Stimulated activated memory B cell treated with anti-CD40 and anti-IgM and Interleukin-4, amounts not matched to agents 10 μg/mL and 1 μg/mL and 100 μg/mL, for 72 hours (primary cell): ENCODE measurements at regions not wholly inside any gene's neighbourhood (a gene's known extent, or its start where the extent isn't known, plus 50 kb on each side); places are given as distances from the start of the nearest gene placed in this dataset.
"Not testable (repeated sequence)": the region's sequence is repeated elsewhere in the genome, so short reads cannot be mapped to it uniquely, and the experiment has no call there.

Source experiments
- ATAC-seq: fragments of 150-1000 bp; cut with Tn5 transposase; 2 replicates; pipeline ENCODE4 v1.10.0; 2021
- H3K27ac Mint-ChIP-seq: one replicate; pipeline ENCODE4 v1.8.0; 2022; ENCODE audit warnings: mild to moderate bottlenecking, mixed read lengths
- H3K27me3 Mint-ChIP-seq: one replicate; pipeline ENCODE4 v1.8.0; 2022; ENCODE audit warnings: mixed read lengths
- H3K36me3 Mint-ChIP-seq: one replicate; pipeline ENCODE4 v1.8.0; 2022; ENCODE audit warnings: mixed read lengths
- H3K4me1 Mint-ChIP-seq: one replicate; pipeline ENCODE4 v1.8.0; 2022; ENCODE audit warnings: mixed read lengths
- H3K4me3 Mint-ChIP-seq: one replicate; pipeline ENCODE4 v1.8.0; 2022; ENCODE audit warnings: mild to moderate bottlenecking, moderate library complexity, mixed read lengths
- H3K9me3 Mint-ChIP-seq: one replicate; pipeline ENCODE4 v1.8.0; 2022; ENCODE audit warnings: mixed read lengths

DNA sequence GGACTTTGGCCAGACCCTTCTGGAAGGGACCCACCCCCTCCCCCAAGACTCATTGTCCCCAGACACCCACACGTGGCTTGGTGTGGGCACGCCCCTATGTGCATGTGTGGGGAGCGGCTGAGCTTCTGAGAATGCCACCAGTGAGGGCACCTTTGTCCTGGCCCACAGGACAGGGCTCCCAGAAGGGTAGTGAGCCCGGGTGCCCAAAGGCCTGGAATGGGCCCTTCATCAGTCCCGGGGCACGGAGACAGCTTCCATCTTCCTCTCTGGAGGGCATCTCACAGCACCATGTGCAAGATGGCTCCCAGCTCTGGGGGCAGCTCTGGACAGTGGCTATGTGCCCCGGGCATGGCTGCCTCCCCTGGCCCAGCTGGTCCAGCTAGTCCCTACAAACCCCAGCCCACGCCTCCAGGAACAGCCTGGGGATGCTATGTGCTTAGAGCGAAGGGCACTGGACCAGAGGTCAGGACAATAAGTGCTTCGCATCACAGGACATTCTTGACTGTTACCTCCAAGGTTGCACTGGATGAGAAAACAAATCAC, 70.1 kb upstream of the PTPN20 start:
- H3K4me1 Mint-ChIP-seq, H3K36me3 Mint-ChIP-seq, H3K4me3 Mint-ChIP-seq, H3K27ac Mint-ChIP-seq, H3K27me3 Mint-ChIP-seq, ATAC-seq, H3K9me3 Mint-ChIP-seq: not testable (repeated sequence)

DNA sequence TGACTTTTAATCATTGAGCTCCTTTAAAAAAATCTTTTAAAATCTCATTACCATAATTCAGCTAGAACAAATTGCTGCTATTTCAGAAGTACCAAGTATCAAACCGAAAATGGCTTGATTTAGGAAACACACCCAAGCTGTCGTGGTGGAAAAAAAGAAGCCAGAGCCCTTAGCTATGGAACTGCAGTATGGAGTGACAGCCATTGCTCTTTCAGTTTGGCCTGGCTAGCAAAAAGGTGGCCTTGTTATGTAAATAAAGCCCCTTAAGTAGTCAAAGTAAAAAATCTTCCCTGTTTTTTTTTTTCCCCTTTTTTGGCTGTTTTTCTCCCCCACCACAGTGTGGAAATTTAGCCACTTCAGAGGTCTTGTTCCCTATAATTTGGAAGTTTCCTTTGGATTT, 66.0 kb upstream of the PTPN20 start:
- not testable (repeated sequence) for H3K36me3 Mint-ChIP-seq, ATAC-seq, H3K4me3 Mint-ChIP-seq, H3K27ac Mint-ChIP-seq, H3K4me1 Mint-ChIP-seq, H3K27me3 Mint-ChIP-seq, H3K9me3 Mint-ChIP-seq

DNA sequence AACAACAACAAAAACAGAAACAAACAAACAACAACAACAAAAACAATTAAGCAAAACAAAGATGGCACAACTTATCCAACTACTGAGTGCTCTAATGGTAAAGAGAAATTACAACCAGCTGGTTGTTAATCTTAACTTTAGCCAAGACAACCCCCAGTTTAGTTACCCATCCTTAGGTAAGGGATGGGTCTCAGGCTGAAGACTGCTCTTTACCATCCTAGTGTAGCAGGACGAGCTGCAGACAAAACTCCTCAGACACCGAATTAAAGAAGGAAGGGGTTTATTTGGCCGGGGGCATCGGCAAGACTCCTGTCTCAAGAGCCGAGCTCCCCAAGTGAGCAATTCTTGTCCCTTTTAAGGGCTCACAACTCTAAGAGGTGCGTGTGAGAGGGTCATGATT, 65.6 kb upstream of the PTPN20 start:
- H3K27ac Mint-ChIP-seq, ATAC-seq, H3K4me3 Mint-ChIP-seq, H3K4me1 Mint-ChIP-seq, H3K27me3 Mint-ChIP-seq, H3K36me3 Mint-ChIP-seq, H3K9me3 Mint-ChIP-seq: not testable (repeated sequence)

DNA sequence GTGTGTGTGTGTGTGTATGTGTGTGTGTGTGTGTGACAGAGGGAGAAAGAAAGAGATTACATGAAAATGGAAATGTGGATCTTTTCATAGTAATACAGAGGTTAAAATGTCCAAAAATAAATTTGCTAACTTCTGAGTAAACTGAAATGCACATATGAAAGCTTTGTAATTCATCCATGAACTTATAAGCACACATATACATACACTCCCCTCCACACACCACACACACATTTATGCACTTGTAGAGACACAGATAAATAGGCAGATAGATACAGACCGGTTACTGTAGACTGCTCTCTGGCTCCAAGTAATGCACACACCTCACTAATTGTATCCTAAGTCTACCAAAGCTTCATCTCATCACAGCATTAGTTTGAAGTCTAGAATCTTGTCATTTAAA, 50.5 kb upstream of the PTPN20 start:
- H3K27ac Mint-ChIP-seq, H3K9me3 Mint-ChIP-seq, ATAC-seq, H3K36me3 Mint-ChIP-seq, H3K4me3 Mint-ChIP-seq, H3K27me3 Mint-ChIP-seq, H3K4me1 Mint-ChIP-seq: not testable (repeated sequence)
